ENCODE measurements at regions not wholly inside any gene's neighbourhood (a gene's known extent, or its start where the extent isn't known, plus 50 kb on each side); places are given as distances from the start of the nearest gene placed in this dataset.

- Histone ChIP-seq H3K36me3 (replicated peaks in 1 of 2; ENCODE audit: control extremely low read depth in 1 of 2, control insufficient read depth in 1 of 2, extremely low read depth in 1 of 2, insufficient read depth in 2 of 2, low read length in 1 of 2) (no peaks in the 10 kb centered on the region), H3K27me3 (replicated peaks in 1 of 4; ENCODE audit: control extremely low read depth in 1 of 4, control insufficient read depth in 3 of 4, insufficient read depth in 4 of 4, low read length in 3 of 4) (no peaks in the 10 kb centered on the region), H3K9me3 (ENCODE audit: control extremely low read depth in 1 of 3, control insufficient read depth in 2 of 3, insufficient read depth in 1 of 3, low read length in 2 of 3) (peaks cover 0 to 2% (median 1%) of the 10 kb centered on the region in 3 donors), H3K27ac (ENCODE audit: low read length in 2 of 2) (no peak overlapping the region), H3K9ac (ENCODE audit: low read length) (no peak overlapping the region), H4K20me1 (ENCODE audit: control insufficient read depth, insufficient read depth, low read length, poor library complexity, severe bottlenecking) (no peaks in the 10 kb centered on the region), H3K4me2 (replicated peaks; ENCODE audit: low read depth, low read length, poor library complexity, severe bottlenecking) (no peak overlapping the region), H3K4me1 (ENCODE audit: control insufficient read depth in 2 of 2, insufficient read depth in 2 of 2, low read length in 2 of 2) (no peaks in the 10 kb centered on the region), H2AFZ (ENCODE audit: insufficient read depth, low read depth, low read length, poor library complexity, severe bottlenecking) (no peak overlapping the region), H3K79me2 (ENCODE audit: control insufficient read depth, insufficient read depth, low read length) (no peaks in the 10 kb centered on the region), H3K4me3 (ENCODE audit: control extremely low read depth in 1 of 5, extremely low read depth in 1 of 5, insufficient read depth in 1 of 5, low read depth in 2 of 5, low read length in 4 of 5) (no peak overlapping the region)
- no peak for ATAC-seq (ENCODE audit: low read depth)
- intact Hi-C loops (cut with micrococcal nuclease): no loop called here
- ChIA-PET POLR2A (no interaction called here), CTCF (no interaction called here)
- Mint-ChIP-seq H3K4me3 (no peak overlapping the region), H3K4me1 (no peaks in the 10 kb centered on the region), H3K27ac (no peak overlapping the region), H3K27me3 (no peaks in the 10 kb centered on the region), H3K9me3 (ENCODE audit: insufficient read depth) (peaks cover 7% of the 10 kb centered on the region)
- 80% methylated on average over 1 of the region's 6 CpGs for WGBS (ENCODE audit: insufficient coverage)
- TF ChIP-seq, protein P1, sequence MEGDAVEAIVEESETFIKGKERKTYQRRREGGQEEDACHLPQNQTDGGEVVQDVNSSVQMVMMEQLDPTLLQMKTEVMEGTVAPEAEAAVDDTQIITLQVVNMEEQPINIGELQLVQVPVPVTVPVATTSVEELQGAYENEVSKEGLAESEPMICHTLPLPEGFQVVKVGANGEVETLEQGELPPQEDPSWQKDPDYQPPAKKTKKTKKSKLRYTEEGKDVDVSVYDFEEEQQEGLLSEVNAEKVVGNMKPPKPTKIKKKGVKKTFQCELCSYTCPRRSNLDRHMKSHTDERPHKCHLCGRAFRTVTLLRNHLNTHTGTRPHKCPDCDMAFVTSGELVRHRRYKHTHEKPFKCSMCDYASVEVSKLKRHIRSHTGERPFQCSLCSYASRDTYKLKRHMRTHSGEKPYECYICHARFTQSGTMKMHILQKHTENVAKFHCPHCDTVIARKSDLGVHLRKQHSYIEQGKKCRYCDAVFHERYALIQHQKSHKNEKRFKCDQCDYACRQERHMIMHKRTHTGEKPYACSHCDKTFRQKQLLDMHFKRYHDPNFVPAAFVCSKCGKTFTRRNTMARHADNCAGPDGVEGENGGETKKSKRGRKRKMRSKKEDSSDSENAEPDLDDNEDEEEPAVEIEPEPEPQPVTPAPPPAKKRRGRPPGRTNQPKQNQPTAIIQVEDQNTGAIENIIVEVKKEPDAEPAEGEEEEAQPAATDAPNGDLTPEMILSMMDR (IDR thresholded peaks at IDR 0.05): no peak
- no peak for TF ChIP-seq EZH2 (IDR thresholded peaks at IDR 0.05; ENCODE audit: borderline replicate concordance, insufficient read depth, low read depth, low read length, poor library complexity, severe bottlenecking)
- no peak for DNase-seq
Measured at GRCh38 chr21:27086186-27086585, 119.3 kb upstream of the ADAMTS5 start.

GRCh38 chr21:27085387-27085786, 118.5 kb upstream of the ADAMTS5 start:
- Mint-ChIP-seq H3K4me1 (no peaks in the 10 kb centered on the region), H3K4me3 (no peak overlapping the region), H3K9me3 (ENCODE audit: insufficient read depth) (peaks cover 7% of the 10 kb centered on the region), H3K27ac (no peak overlapping the region), H3K27me3 (no peaks in the 10 kb centered on the region)
- Histone ChIP-seq H3K4me3 (ENCODE audit: control extremely low read depth in 1 of 5, extremely low read depth in 1 of 5, insufficient read depth in 1 of 5, low read depth in 2 of 5, low read length in 4 of 5) (no peak overlapping the region), H3K36me3 (replicated peaks in 1 of 2; ENCODE audit: control extremely low read depth in 1 of 2, control insufficient read depth in 1 of 2, extremely low read depth in 1 of 2, insufficient read depth in 2 of 2, low read length in 1 of 2) (no peaks in the 10 kb centered on the region), H3K27me3 (replicated peaks in 1 of 4; ENCODE audit: control extremely low read depth in 1 of 4, control insufficient read depth in 3 of 4, insufficient read depth in 4 of 4, low read length in 3 of 4) (no peaks in the 10 kb centered on the region), H3K9me3 (ENCODE audit: control extremely low read depth in 1 of 3, control insufficient read depth in 2 of 3, insufficient read depth in 1 of 3, low read length in 2 of 3) (peaks cover 0 to 2% (median 1%) of the 10 kb centered on the region in 3 donors), H3K4me1 (ENCODE audit: control insufficient read depth in 2 of 2, insufficient read depth in 2 of 2, low read length in 2 of 2) (no peaks in the 10 kb centered on the region), H3K9ac (ENCODE audit: low read length) (no peak overlapping the region), H4K20me1 (ENCODE audit: control insufficient read depth, insufficient read depth, low read length, poor library complexity, severe bottlenecking) (no peaks in the 10 kb centered on the region), H2AFZ (ENCODE audit: insufficient read depth, low read depth, low read length, poor library complexity, severe bottlenecking) (no peak overlapping the region), H3K27ac (ENCODE audit: low read length in 2 of 2) (no peak overlapping the region), H3K79me2 (ENCODE audit: control insufficient read depth, insufficient read depth, low read length) (no peaks in the 10 kb centered on the region), H3K4me2 (replicated peaks; ENCODE audit: low read depth, low read length, poor library complexity, severe bottlenecking) (no peak overlapping the region)
- WGBS (ENCODE audit: insufficient coverage): no CpG with 5 or more reads among the region's 1 CpG
- no peak for ATAC-seq (ENCODE audit: low read depth)
- DNase-seq: no peak
- ChIA-PET POLR2A (no interaction called here), CTCF (no interaction called here)
- intact Hi-C loops (cut with micrococcal nuclease): no loop called here
- TF ChIP-seq EZH2 (IDR thresholded peaks at IDR 0.05; ENCODE audit: borderline replicate concordance, insufficient read depth, low read depth, low read length, poor library complexity, severe bottlenecking): no peak
- TF ChIP-seq, protein P1 (IDR thresholded peaks at IDR 0.05): no peak
